ENCODE measurements at regions not wholly inside any gene's neighbourhood (a gene's known extent, or its start where the extent isn't known, plus 50 kb on each side); places are given as distances from the start of the nearest gene placed in this dataset.

DNA sequence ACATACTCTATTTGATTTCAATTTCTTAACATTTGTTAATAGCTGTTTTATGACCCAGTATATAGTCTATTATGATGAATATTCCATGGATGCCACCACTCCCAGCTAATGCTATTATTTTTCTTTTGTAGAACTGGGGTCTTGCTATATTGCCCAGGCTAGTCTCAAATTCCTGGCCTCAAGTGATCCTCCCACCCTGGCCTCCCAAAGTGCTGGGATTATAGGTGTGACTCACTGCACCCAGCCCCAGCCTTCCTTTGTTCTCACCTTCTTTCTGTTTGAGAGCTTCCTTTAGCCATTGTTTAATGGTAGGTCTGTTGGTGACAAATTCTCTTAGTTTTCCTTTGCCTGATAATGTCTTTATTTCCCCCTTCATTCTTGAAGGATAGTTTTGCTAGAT, 52.9 kb upstream of the AMOTL1 start (continued):
- TF ChIP-seq SREBF1 (IDR thresholded peaks at IDR 0.05; ENCODE audit: low read length): no peak
- TF ChIP-seq, protein P1, sequence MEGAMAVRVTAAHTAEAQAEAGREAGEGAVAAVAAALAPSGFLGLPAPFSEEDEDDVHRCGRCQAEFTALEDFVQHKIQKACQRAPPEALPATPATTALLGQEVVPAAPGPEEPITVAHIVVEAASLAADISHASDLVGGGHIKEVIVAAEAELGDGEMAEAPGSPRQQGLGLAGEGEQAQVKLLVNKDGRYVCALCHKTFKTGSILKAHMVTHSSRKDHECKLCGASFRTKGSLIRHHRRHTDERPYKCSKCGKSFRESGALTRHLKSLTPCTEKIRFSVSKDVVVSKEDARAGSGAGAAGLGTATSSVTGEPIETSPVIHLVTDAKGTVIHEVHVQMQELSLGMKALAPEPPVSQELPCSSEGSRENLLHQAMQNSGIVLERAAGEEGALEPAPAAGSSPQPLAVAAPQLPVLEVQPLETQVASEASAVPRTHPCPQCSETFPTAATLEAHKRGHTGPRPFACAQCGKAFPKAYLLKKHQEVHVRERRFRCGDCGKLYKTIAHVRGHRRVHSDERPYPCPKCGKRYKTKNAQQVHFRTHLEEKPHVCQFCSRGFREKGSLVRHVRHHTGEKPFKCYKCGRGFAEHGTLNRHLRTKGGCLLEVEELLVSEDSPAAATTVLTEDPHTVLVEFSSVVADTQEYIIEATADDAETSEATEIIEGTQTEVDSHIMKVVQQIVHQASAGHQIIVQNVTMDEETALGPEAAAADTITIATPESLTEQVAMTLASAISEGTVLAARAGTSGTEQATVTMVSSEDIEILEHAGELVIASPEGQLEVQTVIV (IDR thresholded peaks at IDR 0.05; ENCODE audit: borderline replicate concordance, partially characterized antibody): no peak
- TF ChIP-seq STAT3 (IDR thresholded peaks at IDR 0.05; ENCODE audit: low read depth, low read length): no peak

DNA sequence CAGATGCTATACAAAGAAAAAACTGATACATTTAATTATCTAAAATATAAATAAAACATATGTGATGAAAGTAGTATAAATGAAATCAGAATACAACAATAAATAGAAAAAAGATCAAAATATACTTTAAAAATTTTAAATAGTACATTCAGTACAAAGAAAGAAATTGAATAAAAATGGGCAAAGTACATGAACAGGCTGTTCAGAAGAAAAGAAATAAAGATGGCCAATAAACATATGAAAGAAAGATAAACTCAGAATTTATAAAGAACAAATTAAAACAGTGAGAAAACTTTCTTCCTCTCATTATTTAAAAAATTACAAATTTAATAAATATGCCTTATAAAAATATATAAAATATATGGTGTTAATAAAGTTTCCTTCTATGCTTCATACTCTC, 50.5 kb upstream of the AMOTL1 start:
- intact Hi-C loops (cut with micrococcal nuclease; ENCODE audit: unreplicated experiment): no loop called here
- Histone ChIP-seq H3K4me3 (no peak overlapping the region), H3K9me3 (replicated peaks; ENCODE audit: control insufficient read depth, insufficient read depth, low read length) (no peaks in the 10 kb centered on the region), H3K4me1 (ENCODE audit: control insufficient read depth, insufficient read depth, low read length) (no peaks in the 10 kb centered on the region), H3K4me2 (ENCODE audit: control insufficient read depth, insufficient read depth) (no peak overlapping the region), H3K36me3 (ENCODE audit: control insufficient read depth in 2 of 2, insufficient read depth in 2 of 2, low read length in 1 of 2) (no peaks in the 10 kb centered on the region), H2AFZ (ENCODE audit: control insufficient read depth, low read depth, low read length) (no peak overlapping the region), H4K20me1 (ENCODE audit: control insufficient read depth, insufficient read depth) (no peaks in the 10 kb centered on the region), H3K27ac (ENCODE audit: control insufficient read depth, insufficient read depth) (no peak overlapping the region), H3K27me3 (replicated peaks in 1 of 2; ENCODE audit: control insufficient read depth in 2 of 2, insufficient read depth in 2 of 2, low read length in 1 of 2) (no peaks in the 10 kb centered on the region; a peak in 1 of 4 replicates), H3K9ac (ENCODE audit: control insufficient read depth, insufficient read depth, low read length) (no peak overlapping the region), H3K79me2 (ENCODE audit: control insufficient read depth, insufficient read depth, low read length) (no peaks in the 10 kb centered on the region)
- DNase-seq (ENCODE audit: low read depth, low spot score): no peak
- SMC1A ChIA-PET (ENCODE audit: uncharacterized antibody, unreplicated experiment): no interaction called here
- CTCF ChIA-PET: no interaction called here
- in situ Hi-C loops (cut with MboI): no loop called here
- no TSS peak for BruUV-seq (replicated peaks)
- no peak for FAIRE-seq
- ATAC-seq: no peak
- POLR2A ChIA-PET: no interaction called here
- RAD21 ChIA-PET (ENCODE audit: unreplicated experiment): no interaction called here
- TF ChIP-seq, protein P2, sequence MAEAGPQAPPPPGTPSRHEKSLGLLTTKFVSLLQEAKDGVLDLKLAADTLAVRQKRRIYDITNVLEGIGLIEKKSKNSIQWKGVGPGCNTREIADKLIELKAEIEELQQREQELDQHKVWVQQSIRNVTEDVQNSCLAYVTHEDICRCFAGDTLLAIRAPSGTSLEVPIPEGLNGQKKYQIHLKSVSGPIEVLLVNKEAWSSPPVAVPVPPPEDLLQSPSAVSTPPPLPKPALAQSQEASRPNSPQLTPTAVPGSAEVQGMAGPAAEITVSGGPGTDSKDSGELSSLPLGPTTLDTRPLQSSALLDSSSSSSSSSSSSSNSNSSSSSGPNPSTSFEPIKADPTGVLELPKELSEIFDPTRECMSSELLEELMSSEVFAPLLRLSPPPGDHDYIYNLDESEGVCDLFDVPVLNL (IDR thresholded peaks at IDR 0.05; ENCODE audit: low read depth, low read length): no peak
- TF ChIP-seq, protein P3, sequence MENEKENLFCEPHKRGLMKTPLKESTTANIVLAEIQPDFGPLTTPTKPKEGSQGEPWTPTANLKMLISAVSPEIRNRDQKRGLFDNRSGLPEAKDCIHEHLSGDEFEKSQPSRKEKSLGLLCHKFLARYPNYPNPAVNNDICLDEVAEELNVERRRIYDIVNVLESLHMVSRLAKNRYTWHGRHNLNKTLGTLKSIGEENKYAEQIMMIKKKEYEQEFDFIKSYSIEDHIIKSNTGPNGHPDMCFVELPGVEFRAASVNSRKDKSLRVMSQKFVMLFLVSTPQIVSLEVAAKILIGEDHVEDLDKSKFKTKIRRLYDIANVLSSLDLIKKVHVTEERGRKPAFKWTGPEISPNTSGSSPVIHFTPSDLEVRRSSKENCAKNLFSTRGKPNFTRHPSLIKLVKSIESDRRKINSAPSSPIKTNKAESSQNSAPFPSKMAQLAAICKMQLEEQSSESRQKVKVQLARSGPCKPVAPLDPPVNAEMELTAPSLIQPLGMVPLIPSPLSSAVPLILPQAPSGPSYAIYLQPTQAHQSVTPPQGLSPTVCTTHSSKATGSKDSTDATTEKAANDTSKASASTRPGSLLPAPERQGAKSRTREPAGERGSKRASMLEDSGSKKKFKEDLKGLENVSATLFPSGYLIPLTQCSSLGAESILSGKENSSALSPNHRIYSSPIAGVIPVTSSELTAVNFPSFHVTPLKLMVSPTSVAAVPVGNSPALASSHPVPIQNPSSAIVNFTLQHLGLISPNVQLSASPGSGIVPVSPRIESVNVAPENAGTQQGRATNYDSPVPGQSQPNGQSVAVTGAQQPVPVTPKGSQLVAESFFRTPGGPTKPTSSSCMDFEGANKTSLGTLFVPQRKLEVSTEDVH (IDR thresholded peaks at IDR 0.05; ENCODE audit: low read depth, partially characterized antibody): no peak
- TF ChIP-seq STAT1 (conservative IDR thresholded peaks at IDR 0.05) (no peak), EP300 (IDR thresholded peaks at IDR 0.05; ENCODE audit: borderline replicate concordance in 1 of 2, control insufficient read depth in 1 of 2, low read depth in 2 of 2, low read length in 2 of 2) (no peak), CHD2 (IDR thresholded peaks at IDR 0.05; ENCODE audit: borderline replicate concordance, low read depth, low read length) (no peak), ZNF622 (IDR thresholded peaks at IDR 0.05) (no peak), FOXK2 (IDR thresholded peaks at IDR 0.05) (no peak), ZSCAN29 (IDR thresholded peaks at IDR 0.05) (no peak)
- TF ChIP-seq, protein P4, sequence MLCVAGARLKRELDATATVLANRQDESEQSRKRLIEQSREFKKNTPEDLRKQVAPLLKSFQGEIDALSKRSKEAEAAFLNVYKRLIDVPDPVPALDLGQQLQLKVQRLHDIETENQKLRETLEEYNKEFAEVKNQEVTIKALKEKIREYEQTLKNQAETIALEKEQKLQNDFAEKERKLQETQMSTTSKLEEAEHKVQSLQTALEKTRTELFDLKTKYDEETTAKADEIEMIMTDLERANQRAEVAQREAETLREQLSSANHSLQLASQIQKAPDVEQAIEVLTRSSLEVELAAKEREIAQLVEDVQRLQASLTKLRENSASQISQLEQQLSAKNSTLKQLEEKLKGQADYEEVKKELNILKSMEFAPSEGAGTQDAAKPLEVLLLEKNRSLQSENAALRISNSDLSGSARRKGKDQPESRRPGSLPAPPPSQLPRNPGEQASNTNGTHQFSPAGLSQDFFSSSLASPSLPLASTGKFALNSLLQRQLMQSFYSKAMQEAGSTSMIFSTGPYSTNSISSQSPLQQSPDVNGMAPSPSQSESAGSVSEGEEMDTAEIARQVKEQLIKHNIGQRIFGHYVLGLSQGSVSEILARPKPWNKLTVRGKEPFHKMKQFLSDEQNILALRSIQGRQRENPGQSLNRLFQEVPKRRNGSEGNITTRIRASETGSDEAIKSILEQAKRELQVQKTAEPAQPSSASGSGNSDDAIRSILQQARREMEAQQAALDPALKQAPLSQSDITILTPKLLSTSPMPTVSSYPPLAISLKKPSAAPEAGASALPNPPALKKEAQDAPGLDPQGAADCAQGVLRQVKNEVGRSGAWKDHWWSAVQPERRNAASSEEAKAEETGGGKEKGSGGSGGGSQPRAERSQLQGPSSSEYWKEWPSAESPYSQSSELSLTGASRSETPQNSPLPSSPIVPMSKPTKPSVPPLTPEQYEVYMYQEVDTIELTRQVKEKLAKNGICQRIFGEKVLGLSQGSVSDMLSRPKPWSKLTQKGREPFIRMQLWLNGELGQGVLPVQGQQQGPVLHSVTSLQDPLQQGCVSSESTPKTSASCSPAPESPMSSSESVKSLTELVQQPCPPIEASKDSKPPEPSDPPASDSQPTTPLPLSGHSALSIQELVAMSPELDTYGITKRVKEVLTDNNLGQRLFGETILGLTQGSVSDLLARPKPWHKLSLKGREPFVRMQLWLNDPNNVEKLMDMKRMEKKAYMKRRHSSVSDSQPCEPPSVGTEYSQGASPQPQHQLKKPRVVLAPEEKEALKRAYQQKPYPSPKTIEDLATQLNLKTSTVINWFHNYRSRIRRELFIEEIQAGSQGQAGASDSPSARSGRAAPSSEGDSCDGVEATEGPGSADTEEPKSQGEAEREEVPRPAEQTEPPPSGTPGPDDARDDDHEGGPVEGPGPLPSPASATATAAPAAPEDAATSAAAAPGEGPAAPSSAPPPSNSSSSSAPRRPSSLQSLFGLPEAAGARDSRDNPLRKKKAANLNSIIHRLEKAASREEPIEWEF (IDR thresholded peaks at IDR 0.05; ENCODE audit: insufficient replicate concordance, low read depth, low read length): no peak

Measured in GM12878 (cell line).